ENCODE measurements at regions not wholly inside any gene's neighbourhood (a gene's known extent, or its start where the extent isn't known, plus 50 kb on each side); places are given as distances from the start of the nearest gene placed in this dataset.

GRCh38 chr1:4130096-4130495 is 230.0 kb upstream of the C1orf174 start:
- no peak for DNase-seq (ENCODE audit: low spot score)
- no peaks in the 10 kb centered on the region for H3K4me1 ChIP-seq (ENCODE audit: control insufficient read depth in 4 of 4, insufficient read depth in 4 of 4, low read length in 3 of 4)
- no peaks in the 10 kb centered on the region for H3K36me3 ChIP-seq (ENCODE audit: control insufficient read depth in 4 of 4, insufficient read depth in 3 of 4, low read depth in 1 of 4, low read length in 3 of 4)
- H3K9me3 ChIP-seq (ENCODE audit: control insufficient read depth in 4 of 4, low read length in 3 of 4): no peaks in the 10 kb centered on the region
- TF ChIP-seq GABPA (IDR thresholded peaks at IDR 0.05 in 1 of 2, conservative IDR thresholded peaks at IDR 0.05 in 1 of 2) (no peak), TAF1 (conservative IDR thresholded peaks at IDR 0.05) (no peak), FOXA1 (IDR thresholded peaks at IDR 0.05) (no peak), ZBTB33 (IDR thresholded peaks at IDR 0.05) (no peak), REST (IDR thresholded peaks at IDR 0.05) (no peak), RXRA (IDR thresholded peaks at IDR 0.05) (no peak), HNF4A (conservative IDR thresholded peaks at IDR 0.05) (no peak), HNF4G (IDR thresholded peaks at IDR 0.05) (no peak), SP1 (IDR thresholded peaks at IDR 0.05) (no peak), MAX (IDR thresholded peaks at IDR 0.05) (no peak)
- H3K4me3 ChIP-seq (ENCODE audit: low read depth in 1 of 3, low read length in 3 of 3): no peak overlapping the region
- H3K27ac ChIP-seq (ENCODE audit: low read depth in 1 of 2, low read length in 2 of 2): no peak overlapping the region
- WGBS: 81% methylated on average over 6 of the region's 6 CpGs
- H3K9ac ChIP-seq (ENCODE audit: low read depth in 1 of 2, low read length in 2 of 2): no peak overlapping the region
- no peaks in the 10 kb centered on the region for H3K27me3 ChIP-seq (ENCODE audit: control insufficient read depth in 4 of 4, insufficient read depth in 4 of 4, low read length in 3 of 4)

GRCh38 chr1:4131734-4132133 is 231.7 kb upstream of the C1orf174 start:
- no peaks in the 10 kb centered on the region for H3K9me3 ChIP-seq (ENCODE audit: control insufficient read depth in 4 of 4, low read length in 3 of 4)
- no peak for DNase-seq (ENCODE audit: low spot score)
- H3K4me1 ChIP-seq (ENCODE audit: control insufficient read depth in 4 of 4, insufficient read depth in 4 of 4, low read length in 3 of 4): no peaks in the 10 kb centered on the region
- 65% methylated on average over 5 of the region's 5 CpGs for WGBS
- H3K27me3 ChIP-seq (ENCODE audit: control insufficient read depth in 4 of 4, insufficient read depth in 4 of 4, low read length in 3 of 4): no peaks in the 10 kb centered on the region
- no peak overlapping the region for H3K9ac ChIP-seq (ENCODE audit: low read depth in 1 of 2, low read length in 2 of 2)
- no peak for TF ChIP-seq GABPA (IDR thresholded peaks at IDR 0.05 in 1 of 2, conservative IDR thresholded peaks at IDR 0.05 in 1 of 2)
- TF ChIP-seq NR2F2 (IDR thresholded peaks at IDR 0.05): no peak
- no peak for TF ChIP-seq SP1 (IDR thresholded peaks at IDR 0.05)
- no peak for TF ChIP-seq ATF3 (IDR thresholded peaks at IDR 0.05)
- TF ChIP-seq MAX (IDR thresholded peaks at IDR 0.05): no peak
- no peak for TF ChIP-seq TAF1 (conservative IDR thresholded peaks at IDR 0.05)
- TF ChIP-seq JUND (IDR thresholded peaks at IDR 0.05): no peak
- no peak for TF ChIP-seq YY1 (IDR thresholded peaks at IDR 0.05)
- no peak for TF ChIP-seq ZBTB33 (IDR thresholded peaks at IDR 0.05)
- no peak for TF ChIP-seq RXRA (IDR thresholded peaks at IDR 0.05)
- TF ChIP-seq CTCF (IDR thresholded peaks at IDR 0.05; ENCODE audit: low read depth, low read length, missing input control): no peak
- no peak for TF ChIP-seq HNF4A (conservative IDR thresholded peaks at IDR 0.05)
- TF ChIP-seq RAD21 (IDR thresholded peaks at IDR 0.05): no peak
- TF ChIP-seq EGR1 (IDR thresholded peaks at IDR 0.05; ENCODE audit: low read depth in 2 of 2): no peak
- TF ChIP-seq REST (IDR thresholded peaks at IDR 0.05): no peak
- no peak for TF ChIP-seq HNF4G (IDR thresholded peaks at IDR 0.05)
- no peak for TF ChIP-seq FOXA2 (IDR thresholded peaks at IDR 0.05)
- H3K27ac ChIP-seq (ENCODE audit: low read depth in 1 of 2, low read length in 2 of 2): no peak overlapping the region
- no peak overlapping the region for H3K4me3 ChIP-seq (ENCODE audit: low read depth in 1 of 3, low read length in 3 of 3)
- H3K36me3 ChIP-seq (ENCODE audit: control insufficient read depth in 4 of 4, insufficient read depth in 3 of 4, low read depth in 1 of 4, low read length in 3 of 4): no peaks in the 10 kb centered on the region
